ENCODE measurements at regions not wholly inside any gene's neighbourhood (a gene's known extent, or its start where the extent isn't known, plus 50 kb on each side); places are given as distances from the start of the nearest gene placed in this dataset.
"Not testable (repeated sequence)": the region's sequence is repeated elsewhere in the genome, so short reads cannot be mapped to it uniquely, and the experiment has no call there.

- DNase-seq, result no peak
Observed at GRCh38 chr1:229141271-229141670, 129.6 kb upstream of the RAB4A start.

GRCh38 chr1:229141689-229142377, 129.1 kb upstream of the RAB4A start:
- DNase-seq, result no peak

GRCh38 chr1:229142471-229142870, 128.4 kb upstream of the RAB4A start:
- DNase-seq, result no peak

GRCh38 chr1:229146647-229147046, 124.3 kb upstream of the RAB4A start:
- DNase-seq, result no peak

GRCh38 chr1:229147072-229147471, 123.8 kb upstream of the RAB4A start:
- DNase-seq, result no peak

GRCh38 chr1:229148041-229148671, 122.8 kb upstream of the RAB4A start:
- no peak for DNase-seq

GRCh38 chr1:229148743-229149142, 122.2 kb upstream of the RAB4A start:
- no peak for DNase-seq

- no peak for DNase-seq
Observed at GRCh38 chr1:229149435-229149834, 121.5 kb upstream of the RAB4A start.

GRCh38 chr1:229150518-229150917, 120.4 kb upstream of the RAB4A start:
- DNase-seq, result no peak

GRCh38 chr1:229151412-229151811, 119.5 kb upstream of the RAB4A start:
- not testable (repeated sequence) for DNase-seq

- DNase-seq, result no peak
Observed at GRCh38 chr1:229152311-229152710, 118.6 kb upstream of the RAB4A start.

GRCh38 chr1:229153955-229154548, 116.9 kb upstream of the RAB4A start:
- DNase-seq, result no peak

- no peak for DNase-seq
Observed at GRCh38 chr1:229154811-229155210, 116.1 kb upstream of the RAB4A start.

- DNase-seq, result no peak
Observed at GRCh38 chr1:229155472-229155871, 115.4 kb upstream of the RAB4A start.

GRCh38 chr1:229156872-229157271, 114.0 kb upstream of the RAB4A start:
- DNase-seq, result no peak

GRCh38 chr1:229157480-229157879, 113.4 kb upstream of the RAB4A start:
- no peak for DNase-seq

GRCh38 chr1:229158341-229158921, 112.5 kb upstream of the RAB4A start:
- DNase-seq, result no peak

- no peak for DNase-seq
Observed at GRCh38 chr1:229158927-229159326, 112.0 kb upstream of the RAB4A start.

GRCh38 chr1:229159668-229160544, 111.0 kb upstream of the RAB4A start:
- DNase-seq, result no peak

- no peak for DNase-seq
Observed at GRCh38 chr1:229161740-229162139, 109.2 kb upstream of the RAB4A start.

GRCh38 chr1:229162825-229163515, 107.9 kb upstream of the RAB4A start:
- DNase-seq, result no peak

GRCh38 chr1:229164348-229164747, 106.6 kb upstream of the RAB4A start:
- no peak for DNase-seq

Measured in activated CD8-positive, alpha-beta memory T cell treated with anti-CD3 and anti-CD28 coated beads, Interleukin-2, amount 50 U/mL, for 48 hours (primary cell).